NCI-H2171 (cell line): ENCODE measurements at regions not wholly inside any gene's neighbourhood (a gene's known extent, or its start where the extent isn't known, plus 50 kb on each side); places are given as distances from the start of the nearest gene placed in this dataset.

Experiments
- DNase-seq: peaks from one replicate; lab custom pipeline; 2025; lab: John Stamatoyannopoulos, UW

DNA sequence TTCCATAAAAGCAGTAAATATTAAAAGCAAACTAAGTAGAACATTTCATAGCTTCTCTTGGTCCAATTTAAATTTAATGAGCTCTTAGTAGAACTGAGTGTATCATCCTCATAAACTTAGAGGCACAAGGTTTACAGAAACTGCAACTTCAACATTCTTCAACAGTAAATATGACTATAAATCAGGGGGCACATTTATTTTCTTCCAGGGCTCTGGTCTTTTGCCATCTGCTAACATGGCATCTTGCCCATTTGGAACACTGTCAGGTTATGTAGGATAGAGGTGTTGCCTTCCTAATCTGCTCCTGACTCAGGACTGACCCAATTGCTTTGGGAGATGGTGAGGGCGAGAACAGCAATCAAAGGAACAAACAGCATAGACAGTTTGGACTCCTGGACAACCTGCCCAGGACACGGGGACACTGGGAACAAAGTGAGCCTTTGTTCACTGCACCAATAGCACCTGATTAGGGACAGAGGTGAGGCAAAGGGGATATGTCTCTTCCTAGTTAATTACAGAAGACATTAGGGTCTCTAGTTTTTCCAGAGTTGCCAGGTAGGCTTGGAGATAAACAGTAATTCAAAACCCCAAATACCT is 610.2 kb upstream of the ROBO2 start:
- DNase-seq, result peak; percentile 47

- DNase-seq, result no peak
Measured at GRCh38 chr3:76432396-76432795, 607.5 kb upstream of the ROBO2 start.

DNA sequence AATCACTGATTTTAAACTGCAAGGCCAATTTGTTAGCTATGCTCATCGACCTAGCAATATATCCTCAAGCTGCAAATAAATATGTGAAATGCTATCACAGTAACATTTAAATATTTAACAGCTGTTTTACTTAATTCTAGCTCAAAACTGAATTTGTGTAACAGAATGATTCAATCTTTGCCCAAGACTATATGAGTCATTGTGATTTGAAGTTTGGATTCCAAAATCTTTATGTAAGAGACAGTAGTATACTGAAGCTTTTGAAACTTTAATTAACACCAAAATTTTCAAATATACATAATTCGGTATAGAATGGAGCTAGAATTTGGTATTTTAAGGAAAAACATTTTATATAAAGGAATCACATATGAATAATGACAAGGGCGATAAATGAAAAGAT is 603.0 kb upstream of the ROBO2 start:
- DNase-seq, result no peak

- DNase-seq, result no peak
Measured at GRCh38 chr3:76438971-76439370, 600.9 kb upstream of the ROBO2 start.

DNA sequence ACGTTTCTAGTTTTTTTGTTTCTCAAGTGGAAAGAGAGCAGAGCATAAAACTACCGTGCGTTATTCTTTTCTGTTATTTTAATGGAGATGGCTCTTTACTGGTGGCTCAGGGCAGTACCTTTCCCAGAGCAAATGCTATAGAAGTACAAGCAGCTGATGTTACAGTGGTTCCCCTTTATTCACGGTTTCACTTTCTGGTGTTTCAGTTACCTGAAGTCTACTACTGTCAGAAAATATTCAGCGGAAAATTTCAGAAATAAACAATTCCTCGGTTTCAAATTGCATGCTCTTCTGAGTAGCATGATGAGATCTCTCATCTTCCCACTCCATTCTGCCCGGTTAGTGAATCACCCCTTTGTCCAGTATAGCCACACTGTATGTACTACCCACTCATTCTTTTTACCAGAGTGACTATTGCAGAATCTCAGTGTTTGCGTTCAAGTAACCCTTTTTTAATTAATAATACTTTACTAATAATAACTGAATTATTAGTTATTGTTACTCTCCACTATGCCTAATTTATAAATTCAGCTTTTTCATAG is 597.5 kb upstream of the ROBO2 start:
- DNase-seq, result no peak

GRCh38 chr3:76456322-76456721 is 583.6 kb upstream of the ROBO2 start:
- no peak for DNase-seq

GRCh38 chr3:76463501-76463900 is 576.4 kb upstream of the ROBO2 start:
- no peak for DNase-seq

DNA sequence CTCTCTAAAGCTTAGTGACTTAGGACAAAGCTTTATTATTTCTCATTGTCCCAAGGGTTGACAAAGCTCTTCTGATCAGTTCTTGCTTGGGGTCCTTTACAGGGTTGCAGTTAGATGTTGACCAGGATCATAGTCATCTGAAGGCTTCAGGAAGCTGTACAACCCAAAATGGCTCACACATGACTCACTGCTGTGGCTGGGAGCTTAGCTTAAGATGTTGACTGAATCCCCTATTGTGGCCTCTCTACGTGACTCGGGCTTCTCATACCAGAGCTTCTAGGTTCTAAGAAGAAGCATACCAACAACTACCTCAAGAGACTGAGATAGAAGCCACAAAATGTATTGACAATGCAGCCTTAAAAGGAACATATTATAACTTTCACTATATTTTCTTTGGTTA is 569.6 kb upstream of the ROBO2 start:
- no peak for DNase-seq

DNA sequence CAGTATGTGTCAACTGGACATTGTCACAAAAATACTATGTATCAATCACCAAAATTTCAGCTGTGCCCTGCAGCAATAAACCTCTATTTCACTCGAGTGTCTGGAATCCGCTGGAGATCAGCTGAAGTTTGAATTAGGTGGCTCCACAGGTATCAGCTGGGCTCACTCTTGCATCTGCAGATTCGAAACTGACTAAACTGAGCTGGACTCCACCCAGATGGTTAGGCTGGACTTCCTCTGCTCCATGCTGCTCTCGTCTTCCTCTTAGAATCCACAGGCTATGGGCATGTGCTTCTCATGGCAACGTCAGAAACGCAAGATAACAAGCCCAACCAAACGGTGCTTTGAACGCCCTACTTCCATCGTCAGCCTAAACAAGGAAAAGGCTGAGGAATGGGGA is 565.3 kb upstream of the ROBO2 start:
- no peak for DNase-seq

GRCh38 chr3:76479161-76479650 is 560.7 kb upstream of the ROBO2 start:
- no peak for DNase-seq

DNA sequence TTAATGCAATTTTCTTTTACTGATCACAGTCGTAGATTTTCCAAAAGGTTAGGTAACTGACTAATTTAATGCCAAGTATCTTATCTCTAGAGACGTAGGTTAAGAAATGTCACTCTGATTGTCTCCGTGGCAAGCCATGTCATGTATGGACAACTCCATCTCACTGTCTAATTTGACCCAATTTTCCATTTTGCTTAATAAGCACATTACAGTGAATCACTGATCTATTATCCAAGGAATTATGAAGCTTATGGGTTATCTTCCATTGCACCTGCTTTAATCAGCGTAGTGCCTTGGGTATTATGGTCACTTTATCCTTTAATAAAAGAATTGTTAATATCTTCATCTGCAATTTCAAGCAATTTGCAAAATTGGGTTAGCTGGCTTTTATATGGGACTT is 557.4 kb upstream of the ROBO2 start:
- no peak for DNase-seq

GRCh38 chr3:76487446-76487845 is 552.5 kb upstream of the ROBO2 start:
- no peak for DNase-seq

DNA sequence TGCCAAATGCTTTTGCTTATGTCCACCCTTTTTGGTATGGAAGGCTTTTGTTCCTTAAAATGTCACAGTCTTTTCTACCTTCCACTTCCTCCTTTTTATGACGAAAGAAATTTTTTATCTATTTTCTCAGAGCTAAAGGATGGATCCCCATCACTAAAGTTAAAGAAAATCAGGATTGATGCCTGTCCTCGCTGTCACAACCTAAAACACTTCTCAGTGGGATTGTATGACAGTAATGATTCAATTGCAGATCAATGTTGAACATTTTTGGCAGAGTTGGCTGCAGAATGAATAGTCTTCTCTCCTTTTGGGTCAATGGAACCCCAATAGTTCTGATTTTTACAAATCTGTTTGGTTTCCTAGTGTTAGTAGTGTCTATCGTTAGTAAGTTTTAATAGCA is 549.8 kb upstream of the ROBO2 start:
- DNase-seq, result no peak

DNA sequence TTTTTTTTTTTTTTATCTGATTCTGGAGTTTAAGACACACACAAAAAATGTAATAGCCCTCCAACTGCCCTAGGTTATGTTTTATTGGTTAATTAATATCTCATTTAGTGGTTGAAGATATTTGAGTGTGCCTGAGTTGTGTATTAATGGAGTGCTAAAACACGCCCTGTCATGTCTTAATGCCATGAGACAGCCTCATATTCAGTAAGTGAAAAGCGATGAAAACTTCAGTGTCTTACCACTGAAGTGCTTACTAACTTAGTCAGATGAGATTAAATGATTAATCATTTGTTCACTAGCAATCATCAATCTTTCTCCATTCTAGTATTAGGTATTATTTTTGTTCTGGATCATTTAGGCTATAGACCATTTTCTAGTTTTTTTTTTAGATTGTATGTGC is 544.7 kb upstream of the ROBO2 start:
- DNase-seq, result no peak

DNA sequence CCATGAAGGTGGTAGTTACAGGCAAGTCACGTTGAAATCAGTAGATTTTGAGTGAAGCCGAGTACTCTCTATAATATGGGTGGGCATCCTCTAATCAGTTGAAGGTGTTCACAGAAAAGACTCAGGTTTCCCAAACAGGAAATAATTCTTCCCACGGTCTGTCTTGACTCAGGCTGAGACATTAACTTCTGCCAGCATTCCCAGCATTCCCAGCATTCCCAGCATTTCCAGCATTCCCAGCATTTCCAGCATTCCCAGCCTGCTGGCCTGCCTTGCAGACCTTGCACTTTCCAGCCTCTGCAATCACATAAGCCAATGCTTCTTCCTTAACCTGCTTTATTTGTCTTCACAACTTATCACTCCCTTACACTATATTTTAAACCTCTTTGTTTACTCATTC is 542.3 kb upstream of the ROBO2 start:
- DNase-seq, result no peak

GRCh38 chr3:76500746-76501275 is 539.1 kb upstream of the ROBO2 start:
- DNase-seq, result no peak

DNA sequence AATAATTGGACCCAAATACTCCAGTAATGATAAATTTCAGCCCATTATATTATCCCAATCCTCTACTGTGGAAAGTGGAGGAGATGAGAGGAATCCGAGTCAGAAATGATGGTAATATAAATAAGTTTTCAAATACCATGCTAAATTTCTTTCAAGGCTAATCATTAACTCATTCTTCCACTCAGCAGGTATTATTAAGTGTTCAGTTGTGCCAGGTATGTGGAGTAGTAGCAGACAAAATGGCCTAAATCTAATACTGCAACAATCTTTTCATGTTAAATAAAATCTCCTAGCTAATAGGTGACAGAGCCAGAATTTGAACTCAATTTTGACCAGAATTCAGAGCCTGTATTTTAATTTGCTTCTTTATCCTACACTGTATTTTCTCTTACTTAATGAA is 538.6 kb upstream of the ROBO2 start:
- DNase-seq, result no peak

DNA sequence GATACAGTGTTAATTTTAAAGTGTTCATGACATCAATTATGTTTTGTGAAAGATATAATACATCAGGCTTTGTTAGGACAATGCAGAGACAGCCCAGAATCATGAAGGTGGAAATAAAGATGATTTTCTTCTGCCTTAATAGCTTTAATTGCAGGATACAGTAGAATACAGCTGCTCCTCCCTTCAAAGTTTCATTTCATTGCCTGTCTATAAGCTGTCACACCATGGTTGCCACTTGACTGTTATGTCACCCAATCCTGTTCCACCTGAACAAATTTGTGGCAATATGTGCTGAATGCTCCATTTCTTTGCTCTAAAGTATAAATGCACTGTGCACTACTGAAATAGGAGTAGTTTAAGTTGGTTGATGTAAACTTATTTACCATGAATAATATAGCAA is 537.8 kb upstream of the ROBO2 start:
- no peak for DNase-seq

DNA sequence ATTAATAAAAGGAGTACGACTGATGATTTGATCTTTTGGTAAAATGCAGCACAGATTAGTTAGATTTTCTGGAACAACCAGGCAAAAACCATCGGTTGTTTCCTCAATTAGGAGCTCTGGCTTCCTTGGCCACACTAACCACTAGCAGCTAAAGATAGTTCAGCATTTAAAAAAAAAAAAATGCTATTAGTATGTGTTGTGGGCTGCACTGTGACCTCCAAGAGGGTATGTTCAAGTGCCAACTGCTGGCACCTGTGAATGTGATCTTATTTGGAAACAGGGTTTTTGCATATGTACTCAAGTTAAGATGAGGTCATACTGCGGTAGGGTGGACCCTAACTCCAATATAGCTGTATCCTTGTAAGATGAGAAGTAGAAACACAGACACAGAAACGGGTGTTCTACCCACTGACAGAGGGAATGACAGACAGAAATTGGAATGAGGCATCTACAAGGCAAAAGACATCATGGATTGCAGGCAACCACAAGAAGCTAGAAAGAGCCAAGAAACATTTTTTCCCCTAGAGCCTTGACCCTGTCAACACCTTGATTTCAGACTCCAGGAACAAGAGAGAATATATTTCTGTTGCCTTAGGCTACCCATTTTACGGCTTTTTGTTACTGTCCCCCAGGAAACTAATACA is 534.6 kb upstream of the ROBO2 start:
- no peak for DNase-seq

DNA sequence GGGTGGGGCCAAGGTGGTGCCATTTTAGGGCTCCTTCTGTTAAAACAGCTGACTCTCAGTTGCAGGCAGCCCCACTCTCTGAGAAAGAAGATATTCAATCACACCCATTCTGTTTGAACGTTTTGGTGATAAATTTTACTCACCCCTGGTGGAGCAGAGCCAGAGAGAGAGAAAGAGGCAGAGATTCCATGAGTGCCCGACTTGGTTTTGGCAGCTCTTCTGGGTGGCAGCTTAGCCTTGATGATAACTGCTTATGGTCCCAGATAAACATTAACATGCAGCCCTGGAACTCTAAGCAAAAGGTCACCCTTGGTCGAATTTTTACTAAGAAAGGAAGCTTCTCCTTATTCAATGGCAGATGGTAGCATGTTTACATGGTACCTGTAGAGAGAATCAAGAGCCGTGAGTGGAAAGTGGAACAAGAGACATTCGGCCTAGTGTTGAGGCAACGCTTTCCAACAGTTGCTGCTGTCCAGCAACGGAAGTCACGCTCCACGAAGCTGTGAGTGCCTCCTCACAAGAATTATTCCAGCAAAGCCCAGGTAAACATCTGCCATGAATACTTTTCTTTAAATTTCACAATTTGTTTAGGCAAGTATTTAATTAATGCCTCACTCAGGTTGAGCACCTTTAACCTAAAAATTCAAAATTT is 530.6 kb upstream of the ROBO2 start:
- no peak for DNase-seq

- DNase-seq, result no peak
Measured at GRCh38 chr3:76514836-76515235, 525.1 kb upstream of the ROBO2 start.

GRCh38 chr3:76523337-76523736 is 516.6 kb upstream of the ROBO2 start:
- no peak for DNase-seq

- DNase-seq, result no peak
Measured at GRCh38 chr3:76525726-76526125, 514.2 kb upstream of the ROBO2 start.
